HG03135 (cell line): ENCODE measurements at regions not wholly inside any gene's neighbourhood (a gene's known extent, or its start where the extent isn't known, plus 50 kb on each side); places are given as distances from the start of the nearest gene placed in this dataset.

Source experiments
- ATAC-seq: cut with Tn5 transposase; IDR thresholded peaks from one replicate; pipeline ENCODE4 v1.9.1; 2021; ENCODE audit warnings: mild to moderate bottlenecking, moderate library complexity; ENCODE audit not compliant: unreplicated experiment

DNA sequence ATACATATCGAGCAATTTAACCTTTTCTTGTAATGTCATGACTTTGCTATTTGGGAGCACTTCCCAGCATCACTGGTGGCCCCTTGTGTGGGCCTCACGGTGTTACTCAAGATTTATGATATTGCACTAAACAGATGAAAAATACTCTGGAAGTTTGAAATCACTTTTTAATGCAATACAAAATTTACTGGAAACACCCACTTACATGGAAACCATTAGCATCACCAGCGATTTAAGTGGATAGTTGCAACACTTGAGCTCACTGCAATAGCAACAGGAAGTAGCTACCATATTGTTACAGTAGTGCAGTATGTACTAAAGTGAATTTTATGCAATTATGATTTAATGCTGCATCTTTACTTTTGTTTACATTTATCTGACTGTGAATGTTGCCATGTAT, 184.4 kb downstream of the MDFIC start:
- ATAC-seq, result no peak

GRCh38 chr7:115102738-115103137, 180.8 kb downstream of the MDFIC start:
- ATAC-seq, result no peak

DNA sequence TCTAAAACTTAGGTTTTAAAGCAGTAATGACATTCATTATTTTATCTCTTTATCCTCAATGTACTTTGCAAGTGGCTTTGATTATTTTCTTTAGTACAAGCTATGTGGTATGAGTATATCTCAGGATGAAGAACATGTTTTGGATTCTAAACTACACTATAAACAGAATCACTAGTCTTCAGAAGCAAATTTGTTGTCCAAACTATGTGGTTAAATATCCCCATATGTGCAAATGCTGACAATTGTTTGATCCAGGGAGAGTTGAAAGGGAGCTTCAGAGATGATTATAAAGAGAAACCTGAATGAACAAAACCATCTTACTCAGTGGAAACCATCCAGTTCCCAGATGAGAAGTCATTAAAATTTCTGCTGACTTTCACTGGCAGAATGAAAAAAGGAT, 179.3 kb downstream of the MDFIC start:
- ATAC-seq, result no peak

DNA sequence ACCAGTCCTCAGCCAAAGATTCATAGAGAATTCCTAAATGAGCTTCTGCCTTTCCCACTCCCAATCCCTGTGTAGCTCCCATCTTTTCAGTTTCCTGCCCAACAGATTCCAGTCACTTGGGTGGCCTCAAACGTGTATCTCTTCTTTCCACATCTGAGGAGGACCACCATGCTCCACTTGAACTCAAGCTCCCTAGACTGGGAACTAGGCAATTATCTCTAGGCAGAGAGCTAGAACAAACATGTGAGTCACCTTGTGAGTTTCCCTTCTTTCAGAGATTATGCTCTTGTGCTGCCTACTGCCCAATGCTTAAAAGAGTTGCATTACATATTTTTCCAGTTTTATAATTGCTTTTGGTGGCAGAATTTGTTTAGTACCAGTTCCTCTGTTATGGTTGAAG, 178.0 kb downstream of the MDFIC start:
- no peak for ATAC-seq

DNA sequence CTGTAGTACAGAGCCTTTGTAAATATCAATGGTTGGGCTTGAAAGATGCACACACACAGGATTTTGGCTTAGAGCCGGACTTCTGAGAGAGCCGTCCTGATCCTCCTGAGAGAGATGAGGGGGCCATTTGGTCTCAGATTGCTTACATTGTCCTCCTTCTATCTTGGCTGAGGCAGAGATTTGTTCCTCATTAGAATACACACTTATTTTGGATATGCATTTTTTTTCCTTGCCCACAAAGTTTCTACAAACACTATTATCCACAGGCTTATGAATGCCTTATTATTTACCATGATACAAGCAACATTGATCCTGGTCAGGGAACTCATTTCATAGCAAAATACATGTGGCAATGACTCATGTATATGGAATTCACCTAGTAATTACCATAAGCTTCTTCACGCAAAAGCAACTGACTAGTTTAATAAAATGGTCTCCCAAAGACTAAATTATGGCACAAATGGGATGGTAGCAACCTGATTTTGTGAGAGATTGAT, 175.3 kb downstream of the MDFIC start:
- ATAC-seq, result no peak

- no peak for ATAC-seq
These were observed 174.4 kb downstream of the MDFIC start for GRCh38 chr7:115096262-115096661.

GRCh38 chr7:115094163-115094562, 172.3 kb downstream of the MDFIC start:
- ATAC-seq, result no peak

DNA sequence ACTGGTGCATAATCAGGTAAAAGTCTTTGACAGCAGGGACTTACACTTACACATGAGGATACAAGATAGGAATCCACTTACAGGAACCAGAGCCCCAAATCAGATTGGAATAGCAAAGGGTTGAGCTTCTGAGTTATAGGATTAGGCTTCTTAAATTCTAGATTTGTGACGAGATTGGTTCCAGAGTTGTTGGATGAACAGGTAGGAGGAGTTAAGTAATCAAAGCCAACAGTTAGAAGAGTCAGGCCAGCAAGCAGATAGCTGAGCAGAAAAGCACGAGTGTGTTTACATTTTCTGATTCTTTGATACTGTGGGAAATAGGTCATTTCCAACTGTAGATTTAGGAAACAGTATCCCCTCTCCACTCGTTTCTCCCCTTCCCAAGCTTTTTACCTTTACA, 167.0 kb downstream of the MDFIC start:
- ATAC-seq, result no peak

GRCh38 chr7:115087437-115087836, 165.5 kb downstream of the MDFIC start:
- no peak for ATAC-seq

DNA sequence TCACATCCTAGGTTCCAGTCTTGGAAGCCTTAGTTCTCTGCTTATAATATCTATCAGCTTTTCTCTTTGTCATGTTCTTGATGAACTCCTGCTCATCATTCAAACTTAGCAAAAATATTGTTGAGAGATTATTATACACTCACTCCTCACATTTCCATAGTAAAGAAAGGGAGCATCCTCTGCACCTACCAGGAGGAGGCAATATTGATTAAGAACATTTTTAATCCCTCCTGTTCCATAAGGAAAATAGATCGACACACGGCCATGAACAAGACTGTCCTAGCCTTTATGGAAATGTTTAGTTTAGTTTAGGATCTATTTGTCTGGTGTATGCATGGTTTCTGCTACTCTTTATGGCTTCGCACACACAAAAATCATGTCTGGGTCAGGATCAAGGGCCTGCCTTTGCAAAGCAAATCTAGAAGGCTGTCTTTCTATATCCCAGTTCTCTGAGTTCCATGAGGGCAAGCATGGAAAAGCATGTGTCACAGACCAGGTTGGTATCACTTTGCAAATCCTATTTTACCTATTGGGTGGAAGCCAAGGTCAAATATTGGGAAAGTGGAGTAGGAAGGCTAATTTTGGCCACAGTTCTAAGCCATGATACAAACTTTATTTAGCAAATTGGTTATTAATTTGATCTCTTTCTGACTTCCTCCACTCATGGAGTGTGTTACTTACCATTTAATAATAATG, 164.4 kb downstream of the MDFIC start:
- ATAC-seq, result no peak

- no peak for ATAC-seq
These were observed 163.5 kb downstream of the MDFIC start for GRCh38 chr7:115085421-115085820.

- no peak for ATAC-seq
These were observed 162.0 kb downstream of the MDFIC start for GRCh38 chr7:115083935-115084334.

- ATAC-seq, result no peak
These were observed 159.9 kb downstream of the MDFIC start for GRCh38 chr7:115081772-115082171.

DNA sequence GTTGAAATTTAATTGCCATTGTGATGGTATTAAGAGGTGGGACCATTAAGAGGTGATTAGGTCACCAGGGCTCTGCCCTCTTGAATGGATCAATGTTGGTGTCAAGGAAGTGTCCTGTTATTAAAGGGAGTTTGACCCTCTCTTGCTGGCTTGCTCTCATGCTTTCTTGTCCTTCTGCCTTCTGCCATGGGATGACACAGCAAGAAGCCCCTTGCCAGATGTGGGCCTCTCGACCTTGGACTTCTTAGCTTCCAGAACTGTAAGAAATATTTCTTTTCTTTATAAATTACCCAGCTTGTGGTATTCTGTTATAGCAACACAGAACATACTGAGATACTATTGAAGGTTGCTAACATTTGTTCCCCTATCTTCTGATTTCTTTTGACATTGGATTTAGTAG, 157.0 kb downstream of the MDFIC start:
- ATAC-seq, result no peak

DNA sequence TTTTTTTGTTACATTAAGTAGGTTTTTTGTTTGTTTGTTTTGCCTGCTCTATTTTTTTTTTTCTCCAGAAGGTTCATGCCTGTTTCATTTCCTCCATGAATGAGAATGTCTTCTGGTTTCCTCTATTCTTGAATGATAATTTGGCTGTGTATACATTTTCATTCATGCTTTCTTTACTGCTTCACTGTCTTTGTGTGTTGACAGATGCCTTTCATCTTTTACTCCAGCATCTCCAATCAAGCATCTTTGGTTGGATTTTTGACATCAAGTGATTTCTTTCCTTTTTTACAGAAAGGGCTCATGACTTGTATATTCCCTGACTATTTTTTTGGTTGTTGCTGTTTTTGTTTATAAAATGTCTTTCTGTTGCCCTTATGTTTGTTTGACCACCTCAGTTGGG, 156.5 kb downstream of the MDFIC start:
- no peak for ATAC-seq

- ATAC-seq, result no peak
These were observed 148.4 kb downstream of the MDFIC start for GRCh38 chr7:115070311-115070710.
